HG03066 (cell line): ENCODE measurements at regions not wholly inside any gene's neighbourhood (a gene's known extent, or its start where the extent isn't known, plus 50 kb on each side); places are given as distances from the start of the nearest gene placed in this dataset.
A peak's percentile ranks its signal among the peaks of the same experiment; 100 is the strongest.

Experiments
- ATAC-seq: cut with Tn5 transposase; IDR thresholded peaks from one replicate; pipeline ENCODE4 v1.9.1; 2021; ENCODE audit warnings: low read depth; ENCODE audit not compliant: unreplicated experiment

GRCh38 chr3:193825617-193826016 lies 232.6 kb downstream of the OPA1 start:
- no peak for ATAC-seq

DNA sequence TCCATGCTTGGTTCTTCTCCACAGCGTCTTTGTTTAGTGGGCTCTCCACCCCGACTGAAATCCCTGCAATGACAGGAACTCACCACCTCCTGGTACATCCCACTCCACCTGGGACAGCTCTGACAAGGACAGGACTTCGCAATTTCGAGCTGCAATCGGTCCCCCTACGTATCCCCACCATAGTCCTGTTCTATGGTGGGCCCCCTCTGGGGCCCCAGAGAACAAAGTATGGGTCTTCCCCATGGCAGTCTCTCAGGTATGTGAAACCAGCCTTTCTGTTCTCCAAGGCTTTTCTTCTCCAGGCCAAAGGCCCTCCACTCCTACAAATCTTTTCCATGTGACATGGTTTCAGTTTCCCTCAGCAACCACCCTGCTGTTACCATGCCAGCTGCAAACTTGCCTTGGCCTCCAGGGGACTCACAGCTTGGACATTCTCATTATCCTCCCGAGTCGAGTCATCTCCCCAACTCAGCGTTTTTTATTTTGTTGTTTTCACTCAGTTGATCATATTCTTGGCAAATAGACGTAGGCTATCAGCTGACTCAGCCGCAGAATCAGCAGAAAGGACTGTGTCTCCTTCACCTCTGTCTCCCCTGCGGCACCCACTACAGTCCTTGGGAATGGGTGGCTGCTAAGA lies 233.3 kb downstream of the OPA1 start:
- no peak for ATAC-seq

DNA sequence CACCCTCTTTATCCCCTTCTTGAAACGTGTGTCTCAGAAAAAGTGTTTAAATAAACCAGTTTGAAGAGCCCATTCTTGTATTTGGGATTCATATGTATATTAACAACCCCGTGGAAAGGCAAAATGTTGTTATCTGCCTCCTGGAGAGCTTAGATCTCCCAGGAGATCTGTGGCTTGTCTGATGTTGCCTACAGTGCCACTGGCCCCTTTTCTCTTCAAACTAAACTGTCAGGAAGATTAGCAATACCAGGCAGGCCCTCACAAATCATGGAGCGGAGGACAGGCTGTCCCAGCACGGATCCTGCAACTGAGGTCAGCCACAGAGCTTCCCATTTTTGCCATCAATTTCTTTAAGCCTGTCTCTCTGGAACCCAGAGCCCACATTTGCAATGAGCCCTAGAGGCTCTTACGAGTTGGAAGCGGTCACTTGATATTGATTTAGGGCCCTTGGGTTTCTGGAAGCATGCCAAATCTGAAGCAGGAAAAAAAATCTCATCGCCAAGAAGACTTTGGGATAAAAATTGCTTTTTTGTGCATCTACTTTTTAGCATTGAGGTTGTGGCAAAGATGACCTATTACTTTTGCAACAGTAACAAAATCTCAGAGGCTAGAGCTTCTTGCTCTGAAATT lies 234.1 kb downstream of the OPA1 start:
- ATAC-seq, result no peak

GRCh38 chr3:193827871-193828270 lies 234.9 kb downstream of the OPA1 start:
- no peak for ATAC-seq

DNA sequence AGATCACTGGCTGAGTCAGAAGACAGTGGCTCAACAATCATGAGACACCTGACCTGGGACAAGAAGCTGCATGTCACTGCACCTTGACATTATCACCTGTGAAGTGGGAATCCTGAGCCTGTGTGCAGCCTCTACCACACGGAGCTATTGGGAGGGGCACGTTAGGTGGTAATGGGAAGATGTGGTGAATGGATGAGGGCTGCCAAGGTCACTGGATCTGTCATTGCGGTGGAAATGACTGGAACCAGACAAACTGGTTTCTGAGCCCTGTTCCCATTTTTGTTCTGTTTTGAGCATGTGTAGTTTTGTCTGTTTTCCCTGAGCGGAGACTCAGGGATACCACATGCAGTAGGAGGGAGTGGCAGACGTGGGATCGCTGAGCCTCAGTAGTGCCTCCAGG lies 235.5 kb downstream of the OPA1 start:
- no peak for ATAC-seq

- no peak for ATAC-seq
Measured at GRCh38 chr3:193829781-193830180, 236.8 kb downstream of the OPA1 start.

GRCh38 chr3:193830791-193831191 lies 237.8 kb downstream of the OPA1 start:
- ATAC-seq, result no peak

DNA sequence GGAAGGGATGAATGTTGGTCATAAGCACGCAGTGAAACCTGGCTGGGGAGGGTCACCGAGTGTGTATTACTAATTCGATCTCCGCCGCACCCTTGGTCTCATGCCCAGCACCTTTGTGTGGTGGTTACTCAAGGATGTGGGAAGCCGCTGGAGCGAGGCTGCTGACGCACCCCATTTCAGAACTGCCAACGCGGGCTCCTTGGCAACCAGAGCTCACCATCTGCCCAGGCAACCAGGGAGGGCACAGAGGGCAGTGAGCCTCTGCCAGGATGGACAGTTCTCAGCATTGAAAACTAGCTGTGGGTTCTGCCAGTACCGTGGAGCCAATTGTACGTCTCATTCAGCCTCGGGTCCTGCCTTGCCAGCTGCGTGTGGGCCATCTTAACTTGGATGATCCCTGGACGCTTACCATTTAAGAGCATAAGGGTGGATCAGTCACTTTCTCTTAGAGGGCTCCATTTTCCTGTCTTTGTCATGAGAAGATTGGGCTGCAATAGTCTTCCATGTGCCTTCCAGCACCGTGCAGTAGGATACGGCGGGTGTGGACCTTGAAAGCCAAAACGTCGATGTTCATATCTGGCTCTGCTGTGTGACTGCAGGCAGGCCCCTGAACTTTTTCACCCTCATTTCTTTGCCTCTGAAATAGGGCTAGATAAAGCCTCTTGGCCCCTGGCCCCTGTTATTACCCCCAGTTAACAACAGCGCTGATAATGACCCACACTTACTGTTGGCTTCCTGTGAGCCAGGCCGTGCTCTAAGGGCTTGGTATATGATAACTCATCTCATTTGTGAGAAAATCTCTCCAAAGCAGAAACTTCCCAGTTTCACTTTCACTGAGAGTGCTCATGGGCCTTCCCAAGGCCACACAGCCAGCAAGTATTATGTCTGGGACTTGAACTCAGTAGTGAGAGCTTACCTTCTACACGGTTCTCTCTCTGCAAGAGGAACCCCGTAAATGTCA lies 238.8 kb downstream of the OPA1 start:
- ATAC-seq, result peak; percentile 69

GRCh38 chr3:193832833-193833413 lies 239.9 kb downstream of the OPA1 start:
- no peak for ATAC-seq

DNA sequence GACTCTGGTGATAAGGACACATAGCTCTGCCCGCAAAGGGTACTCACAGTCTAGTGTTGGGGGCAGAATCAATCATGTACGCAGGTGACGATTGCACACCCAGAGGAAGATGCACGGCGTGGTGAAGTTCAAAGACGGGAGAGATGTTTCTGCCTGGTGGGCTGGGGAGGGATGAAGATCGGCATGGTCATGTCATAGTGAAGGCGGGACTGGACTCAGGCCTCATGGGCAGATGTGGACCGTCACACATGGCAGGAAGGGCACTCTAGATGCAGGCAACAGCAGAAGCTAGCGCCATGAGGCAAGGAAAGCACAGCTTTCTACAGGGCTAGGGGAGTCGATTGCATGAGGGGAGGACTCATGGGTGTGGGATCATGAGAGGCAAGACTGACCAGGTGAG lies 240.6 kb downstream of the OPA1 start:
- no peak for ATAC-seq

GRCh38 chr3:193835414-193835813 lies 242.4 kb downstream of the OPA1 start:
- ATAC-seq, result no peak

DNA sequence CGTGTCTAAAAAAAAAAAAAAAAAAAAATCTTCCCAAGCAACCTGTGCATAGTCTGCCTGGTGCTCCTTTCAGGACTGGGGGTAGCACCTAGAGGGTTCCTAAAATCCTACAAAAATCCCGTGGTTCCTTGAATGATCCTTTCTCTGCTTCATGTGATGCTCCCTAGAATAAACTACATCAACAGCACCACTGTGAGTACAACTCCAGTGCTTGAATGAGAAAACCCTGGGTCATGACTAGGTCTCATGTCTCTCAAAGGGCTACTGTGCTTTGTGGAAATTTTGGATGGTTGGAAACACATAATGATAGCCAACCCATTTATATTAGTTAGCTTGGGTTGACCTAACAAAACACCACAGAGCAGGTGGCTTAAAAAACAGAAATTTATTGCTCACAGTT lies 243.5 kb downstream of the OPA1 start:
- ATAC-seq, result no peak

- no peak for ATAC-seq
Measured at GRCh38 chr3:193836918-193837317, 243.9 kb downstream of the OPA1 start.

GRCh38 chr3:193837347-193837827 lies 244.4 kb downstream of the OPA1 start:
- no peak for ATAC-seq

- no peak for ATAC-seq
Measured at GRCh38 chr3:193840111-193840641, 247.2 kb downstream of the OPA1 start.

DNA sequence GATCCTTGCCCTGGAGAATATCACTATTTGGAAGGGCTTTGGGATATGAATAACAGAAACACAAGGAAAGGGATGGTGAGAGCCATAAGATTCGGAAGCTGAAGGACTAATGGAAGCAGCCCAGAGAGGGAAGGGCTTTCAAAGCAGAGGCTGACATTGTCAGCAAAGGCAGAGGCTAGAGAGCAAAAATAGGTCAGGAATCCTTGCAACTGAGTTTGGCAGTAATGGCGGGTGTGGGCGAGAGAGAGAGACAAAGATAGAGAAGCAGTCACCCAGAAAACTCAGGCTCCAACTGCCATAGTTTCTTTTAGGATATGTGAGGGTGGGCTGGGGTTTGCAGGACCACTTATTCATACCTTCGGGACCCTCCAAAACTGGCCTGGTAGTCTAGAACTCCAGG lies 248.6 kb downstream of the OPA1 start:
- ATAC-seq, result no peak

DNA sequence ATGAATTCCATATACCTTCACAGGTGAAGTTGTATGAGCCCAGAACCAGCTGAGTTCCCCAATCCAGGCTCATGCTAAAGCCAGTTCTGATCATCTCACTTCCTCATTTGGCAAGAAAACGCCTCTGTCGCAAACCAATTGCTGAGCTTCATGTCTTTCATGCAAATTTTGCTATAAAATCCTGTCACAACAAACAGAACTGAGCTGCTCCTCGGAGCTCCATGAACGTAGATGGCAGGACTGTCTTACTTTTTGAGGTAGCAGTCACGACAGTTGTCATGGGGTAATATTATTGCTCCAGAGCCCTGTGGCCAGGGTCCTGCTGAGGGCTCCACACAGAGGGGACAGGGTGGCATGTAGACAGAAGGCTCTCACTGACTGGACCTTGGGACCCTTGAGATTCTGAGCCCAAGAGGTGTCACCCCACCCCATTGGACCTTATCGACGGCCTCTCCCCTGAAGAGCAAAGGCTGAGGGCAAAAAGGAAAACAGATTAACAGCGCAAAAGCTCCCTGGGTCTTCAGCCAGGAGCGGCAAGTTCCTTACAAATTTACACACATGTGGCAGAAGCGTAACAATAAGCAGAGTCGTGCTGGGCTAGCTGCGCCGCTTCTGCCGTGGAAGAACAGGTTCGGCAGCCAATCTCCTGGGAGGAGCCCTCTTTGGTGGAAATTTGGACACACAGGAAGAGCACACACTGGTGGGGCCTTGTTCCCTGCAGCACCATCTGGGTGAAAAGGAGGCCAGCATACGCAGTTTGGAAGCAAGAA lies 249.2 kb downstream of the OPA1 start:
- ATAC-seq, result peak; percentile 80

DNA sequence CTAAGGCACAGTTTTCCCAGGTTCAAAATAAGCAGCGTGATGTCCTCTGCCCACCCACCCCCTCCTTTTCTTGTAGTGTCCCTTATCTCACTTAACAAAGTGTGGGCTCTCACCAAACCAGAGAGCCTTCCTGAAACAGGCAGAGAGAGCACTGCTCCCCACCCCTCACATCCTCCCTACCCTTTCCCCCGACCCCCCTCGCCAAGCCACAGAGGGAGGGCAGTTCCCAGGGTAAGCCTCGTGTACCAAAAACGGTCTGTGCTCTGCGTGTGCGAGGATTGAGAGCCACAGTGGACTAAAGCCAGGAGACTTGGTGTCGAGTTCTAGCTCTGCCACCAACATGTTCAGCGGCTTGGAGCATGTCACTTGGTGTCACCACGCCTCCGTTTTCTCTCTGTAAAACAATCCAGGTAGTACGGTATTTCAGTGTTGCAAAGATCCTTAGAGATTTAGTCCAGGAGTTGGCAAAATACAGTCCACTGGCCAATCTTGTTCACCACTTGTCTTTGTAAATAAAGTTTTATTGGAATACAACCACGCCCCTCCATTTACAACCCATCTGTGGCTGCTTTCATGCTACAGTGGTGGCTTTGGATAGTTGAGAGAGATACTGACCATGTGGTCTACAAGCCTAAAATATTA lies 249.9 kb downstream of the OPA1 start:
- ATAC-seq, result no peak

GRCh38 chr3:193843474-193844301 lies 250.7 kb downstream of the OPA1 start:
- ATAC-seq, result peak; percentile 44
